ENCODE measurements at regions not wholly inside any gene's neighbourhood (a gene's known extent, or its start where the extent isn't known, plus 50 kb on each side); places are given as distances from the start of the nearest gene placed in this dataset.

DNA sequence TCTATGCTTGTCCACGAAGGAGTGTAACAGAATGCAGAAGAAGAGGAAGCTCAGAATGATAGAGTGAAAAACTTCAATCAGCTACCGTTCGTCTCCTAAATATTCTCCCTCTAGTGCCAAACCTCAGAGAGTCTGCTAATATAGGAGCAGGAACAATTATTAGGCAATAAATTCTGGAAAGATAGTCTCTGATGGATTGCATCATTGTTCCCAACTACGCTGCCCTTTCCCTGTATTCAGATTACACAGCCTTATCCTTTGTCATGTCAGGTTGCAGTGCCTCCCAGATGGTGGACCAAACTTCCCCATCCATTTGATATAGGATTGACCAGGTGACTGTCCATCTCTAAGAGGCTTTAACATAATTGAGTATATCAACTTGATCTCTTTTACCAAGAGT, 811.5 kb upstream of the CHAC2 start:
- no peaks in the 10 kb centered on the region for H3K27me3 ChIP-seq
- in situ Hi-C loops (cut with MboI; ENCODE audit: low pct_ligation_motif_present in 1 of 4, low pct_unique_long_range_greater_than_20kb in 1 of 4, low sequenced_read_pairs in 3 of 4) (no loop called here), intact Hi-C loops (cut with DNase I; ENCODE audit: low total_unique reads) (no loop called here)
- 74 to 78% methylated on average over 4 of the region's 4 CpGs for WGBS, 2 donors (ENCODE audit: low coverage in 1 of 2)
- H3K27ac ChIP-seq: no peak overlapping the region
- H3K9me3 ChIP-seq: no peaks in the 10 kb centered on the region
- TF ChIP-seq, protein P1, sequence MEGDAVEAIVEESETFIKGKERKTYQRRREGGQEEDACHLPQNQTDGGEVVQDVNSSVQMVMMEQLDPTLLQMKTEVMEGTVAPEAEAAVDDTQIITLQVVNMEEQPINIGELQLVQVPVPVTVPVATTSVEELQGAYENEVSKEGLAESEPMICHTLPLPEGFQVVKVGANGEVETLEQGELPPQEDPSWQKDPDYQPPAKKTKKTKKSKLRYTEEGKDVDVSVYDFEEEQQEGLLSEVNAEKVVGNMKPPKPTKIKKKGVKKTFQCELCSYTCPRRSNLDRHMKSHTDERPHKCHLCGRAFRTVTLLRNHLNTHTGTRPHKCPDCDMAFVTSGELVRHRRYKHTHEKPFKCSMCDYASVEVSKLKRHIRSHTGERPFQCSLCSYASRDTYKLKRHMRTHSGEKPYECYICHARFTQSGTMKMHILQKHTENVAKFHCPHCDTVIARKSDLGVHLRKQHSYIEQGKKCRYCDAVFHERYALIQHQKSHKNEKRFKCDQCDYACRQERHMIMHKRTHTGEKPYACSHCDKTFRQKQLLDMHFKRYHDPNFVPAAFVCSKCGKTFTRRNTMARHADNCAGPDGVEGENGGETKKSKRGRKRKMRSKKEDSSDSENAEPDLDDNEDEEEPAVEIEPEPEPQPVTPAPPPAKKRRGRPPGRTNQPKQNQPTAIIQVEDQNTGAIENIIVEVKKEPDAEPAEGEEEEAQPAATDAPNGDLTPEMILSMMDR (IDR thresholded peaks at IDR 0.05): no peak
- no peak for DNase-seq
- H3K4me1 ChIP-seq: no peaks in the 10 kb centered on the region
- no peak overlapping the region for H3K4me3 ChIP-seq
- H3K36me3 ChIP-seq: no peaks in the 10 kb centered on the region

DNA sequence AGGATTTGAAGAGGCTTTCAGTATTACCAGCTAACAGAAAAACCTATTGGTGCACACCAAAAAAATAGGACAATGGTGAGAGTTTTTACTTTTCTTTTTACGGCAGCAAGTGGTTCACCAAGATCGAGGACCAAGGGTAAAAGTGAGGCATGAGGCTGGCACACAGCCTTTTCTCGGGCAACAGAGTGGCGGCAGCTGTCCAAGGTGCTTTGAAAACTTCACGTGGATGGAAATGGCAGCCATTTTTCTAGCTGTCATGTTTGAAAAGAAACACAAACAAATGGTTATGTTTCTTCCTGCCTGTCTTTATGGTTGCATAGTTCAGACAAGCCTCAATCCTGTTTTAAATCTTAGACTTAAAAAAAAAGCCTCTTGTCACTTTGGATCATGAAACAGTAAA, 812.5 kb upstream of the CHAC2 start:
- WGBS, 2 donors (ENCODE audit: low coverage in 1 of 2): 65% methylated on average over 5 of the region's 5 CpGs; no CpG with 5 or more reads in 1 of the 2 donors
- Histone ChIP-seq H3K9me3 (no peaks in the 10 kb centered on the region), H3K36me3 (no peaks in the 10 kb centered on the region), H3K4me1 (no peaks in the 10 kb centered on the region), H3K4me3 (no peak overlapping the region), H3K27me3 (no peaks in the 10 kb centered on the region), H3K27ac (no peak overlapping the region)
- in situ Hi-C loops (cut with MboI; ENCODE audit: low pct_ligation_motif_present in 1 of 4, low pct_unique_long_range_greater_than_20kb in 1 of 4, low sequenced_read_pairs in 3 of 4): no loop called here
- TF ChIP-seq, protein P1 (IDR thresholded peaks at IDR 0.05): no peak
- DNase-seq: no peak
- intact Hi-C loops (cut with DNase I; ENCODE audit: low total_unique reads): no loop called here

DNA sequence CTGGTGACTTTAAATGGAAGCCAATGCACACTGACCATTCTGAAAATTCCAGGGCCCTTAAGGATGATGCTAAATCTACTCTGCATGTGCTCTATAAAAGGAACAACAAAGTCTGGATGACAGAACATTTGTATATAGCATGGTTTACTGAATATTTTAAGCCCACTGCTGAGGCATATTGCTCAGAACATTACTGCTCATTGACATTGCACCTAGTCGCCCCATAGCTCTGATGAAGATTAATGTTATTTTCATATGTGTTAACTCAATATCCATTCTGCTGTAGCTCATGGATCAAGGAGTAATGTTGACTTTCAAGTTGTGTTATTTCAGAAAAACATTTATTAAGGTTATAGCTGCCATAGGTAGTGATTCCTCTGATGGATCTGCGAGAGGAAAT, 827.5 kb upstream of the CHAC2 start:
- H3K9me3 ChIP-seq: no peaks in the 10 kb centered on the region
- H3K27me3 ChIP-seq: no peaks in the 10 kb centered on the region
- WGBS, 2 donors (ENCODE audit: low coverage in 1 of 2): 88 to 96% methylated on average over 2 of the region's 2 CpGs
- intact Hi-C loops (cut with DNase I; ENCODE audit: low total_unique reads) (no loop called here), in situ Hi-C loops (cut with MboI; ENCODE audit: low pct_ligation_motif_present in 1 of 4, low pct_unique_long_range_greater_than_20kb in 1 of 4, low sequenced_read_pairs in 3 of 4) (no loop called here)
- H3K4me1 ChIP-seq: no peaks in the 10 kb centered on the region
- no peak overlapping the region for H3K4me3 ChIP-seq
- TF ChIP-seq POLR2AphosphoS5 (IDR thresholded peaks at IDR 0.05) (no peak), EP300 (IDR thresholded peaks at IDR 0.05; ENCODE audit: low read depth) (no peak), POLR2A (IDR thresholded peaks at IDR 0.05) (no peak)
- TF ChIP-seq, protein P1 (IDR thresholded peaks at IDR 0.05): no peak
- no peak overlapping the region for H3K27ac ChIP-seq
- no peaks in the 10 kb centered on the region for H3K36me3 ChIP-seq
- no peak for DNase-seq

DNA sequence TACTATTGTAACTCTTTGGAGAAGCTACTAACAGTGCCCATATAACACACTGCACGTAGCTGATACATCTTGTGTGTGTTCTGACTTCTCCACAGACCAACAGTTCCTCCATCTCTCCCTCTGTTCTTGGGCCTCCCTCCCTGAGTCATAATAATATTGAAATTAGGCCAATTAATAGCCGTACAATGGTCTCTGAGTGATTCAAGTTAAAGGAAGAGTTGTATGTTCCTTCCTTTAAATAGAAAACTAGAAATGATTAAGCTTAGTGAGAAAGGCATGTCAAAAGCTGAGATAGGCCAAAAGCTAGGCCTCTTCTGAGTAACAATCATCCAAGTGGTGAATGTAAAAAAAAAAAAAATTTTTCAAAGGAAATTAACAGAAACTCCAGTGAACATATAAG, 828.4 kb upstream of the CHAC2 start:
- no peak for DNase-seq
- intact Hi-C loops (cut with DNase I; ENCODE audit: low total_unique reads): no loop called here

More for the DNA sequence above, 828.4 kb upstream of the CHAC2 start:
- Histone ChIP-seq H3K36me3 (no peaks in the 10 kb centered on the region), H3K27ac (no peak overlapping the region), H3K4me1 (no peaks in the 10 kb centered on the region), H3K9me3 (no peaks in the 10 kb centered on the region), H3K4me3 (no peak overlapping the region), H3K27me3 (no peaks in the 10 kb centered on the region)
- TF ChIP-seq POLR2AphosphoS5 (IDR thresholded peaks at IDR 0.05) (no peak), EP300 (IDR thresholded peaks at IDR 0.05; ENCODE audit: low read depth) (no peak), POLR2A (IDR thresholded peaks at IDR 0.05) (no peak)
- TF ChIP-seq, protein P1 (IDR thresholded peaks at IDR 0.05): no peak
- in situ Hi-C loops (cut with MboI; ENCODE audit: low pct_ligation_motif_present in 1 of 4, low pct_unique_long_range_greater_than_20kb in 1 of 4, low sequenced_read_pairs in 3 of 4): no loop called here
- WGBS, 2 donors (ENCODE audit: low coverage in 1 of 2): 67 to 77% methylated on average over 2 of the region's 2 CpGs

Data from transverse colon (tissue), 4 donors.